ENCODE measurements at regions not wholly inside any gene's neighbourhood (a gene's known extent, or its start where the extent isn't known, plus 50 kb on each side); places are given as distances from the start of the nearest gene placed in this dataset.
"Not testable (repeated sequence)": the region's sequence is repeated elsewhere in the genome, so short reads cannot be mapped to it uniquely, and the experiment has no call there.

- no peak overlapping the region for H3K9ac ChIP-seq
- TF ChIP-seq CTCF (IDR thresholded peaks at IDR 0.05): no peak
- H3K9me3 ChIP-seq (ENCODE audit: control insufficient read depth, low read length): no peaks in the 10 kb centered on the region
- H3K4me3 ChIP-seq (ENCODE audit: low read depth, low read length): no peak overlapping the region
- H3K4me2 ChIP-seq (ENCODE audit: low read length): no peak overlapping the region
- no peak overlapping the region for H3K27ac ChIP-seq
- no peak overlapping the region for H2AFZ ChIP-seq
- H3K4me1 ChIP-seq: no peaks in the 10 kb centered on the region
- H3K79me2 ChIP-seq: no peaks in the 10 kb centered on the region
- no peaks in the 10 kb centered on the region for H3K36me3 ChIP-seq (ENCODE audit: control insufficient read depth, insufficient read depth, low read length)
- H3K27me3 ChIP-seq (ENCODE audit: control insufficient read depth, insufficient read depth, low read length): no peaks in the 10 kb centered on the region
These were observed 452.5 kb downstream of the ZNF516 start for GRCh38 chr18:76042511-76042910.

- Histone ChIP-seq H3K9ac (no peak overlapping the region), H3K79me2 (no peaks in the 10 kb centered on the region), H3K4me2 (ENCODE audit: low read length) (no peak overlapping the region), H3K4me1 (no peaks in the 10 kb centered on the region), H3K4me3 (ENCODE audit: low read depth, low read length) (no peak overlapping the region), H3K27me3 (ENCODE audit: control insufficient read depth, insufficient read depth, low read length) (no peaks in the 10 kb centered on the region), H3K9me3 (ENCODE audit: control insufficient read depth, low read length) (no peaks in the 10 kb centered on the region), H3K36me3 (ENCODE audit: control insufficient read depth, insufficient read depth, low read length) (no peaks in the 10 kb centered on the region), H3K27ac (no peak overlapping the region), H2AFZ (no peak overlapping the region)
- no peak for TF ChIP-seq CTCF (IDR thresholded peaks at IDR 0.05)
These were observed 476.8 kb downstream of the ZNF516 start for GRCh38 chr18:76018210-76018609.

- no peak overlapping the region for H3K4me3 ChIP-seq (ENCODE audit: low read depth, low read length)
- H3K27me3 ChIP-seq (ENCODE audit: control insufficient read depth, insufficient read depth, low read length): no peaks in the 10 kb centered on the region
- no peaks in the 10 kb centered on the region for H3K4me1 ChIP-seq
- no peaks in the 10 kb centered on the region for H3K36me3 ChIP-seq (ENCODE audit: control insufficient read depth, insufficient read depth, low read length)
- no peaks in the 10 kb centered on the region for H3K79me2 ChIP-seq
- no peak overlapping the region for H3K4me2 ChIP-seq (ENCODE audit: low read length)
- no peak for TF ChIP-seq CTCF (IDR thresholded peaks at IDR 0.05)
- H3K9ac ChIP-seq: no peak overlapping the region
- no peak overlapping the region for H2AFZ ChIP-seq
- H3K9me3 ChIP-seq (ENCODE audit: control insufficient read depth, low read length): no peaks in the 10 kb centered on the region
- H3K27ac ChIP-seq: no peak overlapping the region
These were observed 482.0 kb downstream of the ZNF516 start for GRCh38 chr18:76013057-76013456.

- H2AFZ ChIP-seq: no peak overlapping the region
- no peak overlapping the region for H3K27ac ChIP-seq
- no peak for TF ChIP-seq CTCF (IDR thresholded peaks at IDR 0.05)
- H3K9me3 ChIP-seq (ENCODE audit: control insufficient read depth, low read length): no peaks in the 10 kb centered on the region
- H3K79me2 ChIP-seq: no peaks in the 10 kb centered on the region
- no peaks in the 10 kb centered on the region for H3K4me1 ChIP-seq
- H3K27me3 ChIP-seq (ENCODE audit: control insufficient read depth, insufficient read depth, low read length): no peaks in the 10 kb centered on the region
- H3K4me2 ChIP-seq (ENCODE audit: low read length): no peak overlapping the region
- no peaks in the 10 kb centered on the region for H3K36me3 ChIP-seq (ENCODE audit: control insufficient read depth, insufficient read depth, low read length)
- no peak overlapping the region for H3K9ac ChIP-seq
- no peak overlapping the region for H3K4me3 ChIP-seq (ENCODE audit: low read depth, low read length)
These were observed 489.3 kb downstream of the ZNF516 start for GRCh38 chr18:76005632-76006208.

- H3K4me1 ChIP-seq; H3K4me2 ChIP-seq (ENCODE audit: low read length); H3K9me3 ChIP-seq (ENCODE audit: control insufficient read depth, low read length); H2AFZ ChIP-seq; H3K79me2 ChIP-seq; H3K36me3 ChIP-seq (ENCODE audit: control insufficient read depth, insufficient read depth, low read length); H3K27ac ChIP-seq; H3K9ac ChIP-seq; H3K27me3 ChIP-seq (ENCODE audit: control insufficient read depth, insufficient read depth, low read length); H3K4me3 ChIP-seq (ENCODE audit: low read depth, low read length): not testable (repeated sequence)
These were observed 507.1 kb downstream of the ZNF516 start for GRCh38 chr18:75987913-75988312.
